HG03442 (cell line): ENCODE measurements at regions not wholly inside any gene's neighbourhood (a gene's known extent, or its start where the extent isn't known, plus 50 kb on each side); places are given as distances from the start of the nearest gene placed in this dataset.
"Not testable (repeated sequence)": the region's sequence is repeated elsewhere in the genome, so short reads cannot be mapped to it uniquely, and the experiment has no call there.

ENCODE experiments used
- ATAC-seq: cut with Tn5 transposase; IDR thresholded peaks from one replicate; pipeline ENCODE4 v1.9.1; 2021; ENCODE audit warnings: mild to moderate bottlenecking, moderate library complexity; ENCODE audit not compliant: unreplicated experiment

DNA sequence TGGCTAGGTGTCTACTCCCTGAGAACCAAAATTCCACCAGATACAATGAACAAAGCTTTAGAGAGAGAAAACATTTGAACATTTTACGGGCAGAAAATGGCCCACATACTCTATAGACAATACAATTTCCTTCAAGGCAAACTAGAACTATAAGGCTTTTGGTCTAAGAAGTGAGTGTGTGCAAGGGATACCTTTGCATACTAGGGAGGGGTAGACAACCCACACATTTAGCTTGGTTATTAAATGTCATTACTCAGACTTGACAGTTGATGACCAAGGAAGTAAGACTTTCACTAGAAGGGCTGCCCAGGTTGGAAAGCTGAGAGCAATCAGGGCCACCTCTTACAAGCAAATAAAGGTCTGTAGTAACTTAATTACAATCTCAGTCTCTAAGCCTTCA is 64.0 kb upstream of the PLEKHM1 start:
- not testable (repeated sequence) for ATAC-seq

DNA sequence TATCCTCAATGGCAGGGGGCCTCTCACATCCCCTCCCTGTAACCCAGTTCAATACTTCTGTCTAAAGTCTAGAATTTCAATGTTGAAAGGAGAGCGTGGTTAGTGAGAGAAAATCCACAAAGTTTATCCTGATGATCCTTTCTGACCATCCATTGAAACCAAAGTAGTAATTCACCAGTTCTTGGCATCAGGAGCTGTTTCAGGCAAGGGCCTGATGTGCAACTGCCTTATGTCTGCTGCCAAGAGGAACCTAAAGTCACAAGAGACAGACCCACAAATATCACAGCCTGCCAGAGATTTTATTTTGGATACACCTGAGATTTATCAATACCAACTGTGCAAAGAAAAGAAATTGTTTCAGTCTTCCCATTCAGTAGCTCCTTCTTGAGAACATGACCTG is 68.3 kb upstream of the PLEKHM1 start:
- ATAC-seq, result not testable (repeated sequence)

DNA sequence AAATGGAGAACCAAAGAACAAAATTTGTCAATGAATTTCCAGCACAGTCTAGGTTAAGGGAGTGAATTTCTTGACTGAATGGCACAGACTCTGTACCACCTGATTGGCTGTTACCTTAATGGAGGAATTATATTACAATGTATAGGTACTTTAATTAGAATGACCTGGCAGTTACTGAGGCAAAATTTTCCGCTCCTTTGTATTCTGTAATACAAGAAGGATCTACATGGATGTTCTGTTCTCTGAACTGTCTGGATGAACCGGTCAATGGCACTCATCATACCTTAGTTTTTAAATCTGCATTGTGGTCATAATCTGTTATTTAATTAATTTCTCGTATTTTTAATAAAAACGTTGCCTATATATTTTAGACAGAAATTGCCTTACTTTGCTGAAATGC is 72.3 kb upstream of the PLEKHM1 start:
- ATAC-seq, result not testable (repeated sequence)

DNA sequence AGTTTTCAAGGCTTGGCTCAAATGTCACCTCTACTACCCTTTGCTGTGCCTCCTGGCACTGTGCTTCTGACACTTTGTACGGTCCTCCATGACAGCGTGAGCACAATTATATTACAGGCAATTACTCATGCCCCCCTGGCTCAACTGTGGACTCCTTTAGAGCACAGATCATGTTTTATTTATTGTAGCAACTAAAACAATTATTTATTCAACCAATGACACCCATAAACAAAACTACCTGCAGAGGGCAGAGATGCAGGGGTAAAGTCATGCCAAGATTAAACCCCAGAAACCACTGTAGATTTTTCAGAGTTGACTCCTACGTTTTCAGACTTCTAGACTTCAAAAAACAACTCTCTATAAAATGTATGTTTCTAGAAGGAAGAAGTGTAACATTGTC is 72.8 kb upstream of the PLEKHM1 start:
- ATAC-seq, result not testable (repeated sequence)

DNA sequence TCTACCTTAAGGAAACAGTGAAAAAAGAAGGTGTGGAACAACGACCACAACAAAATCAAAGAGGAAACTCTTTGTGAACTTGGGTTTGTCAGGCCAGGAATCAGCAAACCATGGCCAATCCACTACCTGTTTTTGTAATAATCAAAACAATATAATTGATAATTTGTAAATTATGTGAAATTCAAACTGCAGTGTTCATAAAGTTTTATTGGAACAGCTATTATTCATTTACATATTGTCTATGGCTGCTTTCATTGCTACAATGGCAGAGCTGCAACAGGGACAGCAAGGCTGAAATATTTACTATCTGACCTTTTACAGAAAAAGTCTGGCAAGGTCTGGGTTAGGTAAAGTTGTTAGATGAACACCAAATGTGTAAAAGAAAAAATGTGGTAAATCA is 77.8 kb upstream of the PLEKHM1 start:
- ATAC-seq, result not testable (repeated sequence)

DNA sequence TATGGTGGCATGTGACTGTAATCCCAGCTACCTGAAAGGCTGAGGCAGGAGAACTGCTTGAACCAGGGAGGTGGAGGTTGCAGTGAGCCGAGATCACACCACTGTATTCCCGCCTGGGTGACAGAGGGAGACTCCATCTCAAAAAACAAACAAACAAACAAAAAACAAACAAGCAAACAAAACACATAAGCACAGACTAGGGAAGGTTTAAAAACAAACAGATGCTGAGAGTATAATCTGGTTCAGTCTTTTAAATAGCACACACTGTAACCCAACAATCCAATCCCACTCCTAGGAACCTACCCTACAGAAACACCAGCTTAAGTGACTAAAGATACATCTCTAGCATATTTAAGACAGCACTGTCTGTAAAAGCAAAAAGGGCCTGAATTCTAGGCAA is 82.8 kb upstream of the PLEKHM1 start:
- not testable (repeated sequence) for ATAC-seq

DNA sequence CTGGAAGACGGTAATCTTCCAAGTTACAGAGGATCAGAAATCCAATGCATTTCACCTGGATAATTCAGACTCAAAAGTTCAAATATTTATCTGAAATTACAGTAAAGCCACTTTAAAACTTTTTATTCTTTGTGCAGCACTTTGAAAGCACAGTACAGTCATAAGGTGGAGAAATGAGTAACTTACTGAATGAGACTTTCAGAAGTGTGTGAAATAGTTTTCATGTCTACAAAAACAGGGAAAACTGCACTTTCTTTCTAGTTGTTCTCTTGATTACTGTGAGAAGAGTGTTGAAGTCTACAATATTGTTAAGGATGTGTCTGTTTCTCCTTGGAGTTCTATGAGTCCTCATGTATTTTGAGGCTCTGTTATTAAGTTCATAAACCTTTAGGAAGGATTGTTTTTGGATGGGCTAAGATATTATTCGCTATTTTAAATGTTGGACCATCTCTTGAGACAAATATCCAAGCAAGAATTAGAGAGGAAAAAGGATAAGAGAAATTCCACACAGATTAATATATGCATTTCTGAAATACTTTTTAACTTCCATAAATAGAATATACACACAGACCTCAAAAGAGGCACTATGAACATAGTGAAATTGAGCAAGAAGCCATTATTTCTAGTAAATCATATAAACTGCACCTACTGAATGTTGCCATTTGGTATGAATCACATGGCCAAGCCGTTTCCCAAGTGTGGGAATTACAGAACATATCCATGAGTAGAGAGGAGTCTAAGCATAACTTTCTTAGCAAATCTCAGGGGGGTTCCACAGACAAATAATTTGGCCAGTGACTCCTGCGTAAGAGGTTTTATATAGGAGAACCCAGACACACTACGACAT is 83.6 kb upstream of the PLEKHM1 start:
- ATAC-seq, result no peak

DNA sequence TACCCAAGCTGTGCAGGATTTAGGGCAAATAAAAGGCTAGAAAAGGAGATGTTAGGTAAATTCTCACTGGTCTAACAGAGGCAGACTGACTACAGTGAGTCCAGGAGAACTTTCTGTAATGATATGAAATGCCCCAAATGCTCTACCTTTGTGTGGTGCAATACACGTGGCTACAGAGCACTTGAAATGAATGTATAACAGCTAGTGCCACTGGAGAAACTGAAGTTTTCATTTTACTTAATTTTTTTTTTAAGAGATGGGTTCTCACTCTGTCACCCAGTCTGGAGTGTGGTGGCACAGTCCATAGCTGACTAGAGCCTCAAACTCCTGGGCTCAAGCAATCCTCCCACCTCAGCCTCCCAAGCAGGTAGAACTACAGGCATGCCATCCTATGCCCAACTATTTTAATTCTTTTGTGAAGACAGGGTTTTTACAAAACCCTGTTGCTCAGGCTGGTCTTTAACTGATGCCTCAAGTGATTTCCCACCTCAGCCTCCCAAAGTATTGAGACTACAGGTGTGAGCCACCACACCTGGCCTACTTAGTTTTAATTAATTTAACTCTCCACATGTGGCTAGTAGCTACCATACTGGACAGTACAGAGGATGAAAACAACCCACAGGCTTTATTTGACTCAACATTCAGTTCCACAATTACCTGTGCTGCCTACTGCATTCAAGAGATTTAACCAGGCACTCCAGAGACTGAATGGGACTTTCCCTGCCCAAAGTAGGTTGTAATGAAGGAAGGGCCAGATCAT is 84.8 kb upstream of the PLEKHM1 start:
- ATAC-seq, result no peak

DNA sequence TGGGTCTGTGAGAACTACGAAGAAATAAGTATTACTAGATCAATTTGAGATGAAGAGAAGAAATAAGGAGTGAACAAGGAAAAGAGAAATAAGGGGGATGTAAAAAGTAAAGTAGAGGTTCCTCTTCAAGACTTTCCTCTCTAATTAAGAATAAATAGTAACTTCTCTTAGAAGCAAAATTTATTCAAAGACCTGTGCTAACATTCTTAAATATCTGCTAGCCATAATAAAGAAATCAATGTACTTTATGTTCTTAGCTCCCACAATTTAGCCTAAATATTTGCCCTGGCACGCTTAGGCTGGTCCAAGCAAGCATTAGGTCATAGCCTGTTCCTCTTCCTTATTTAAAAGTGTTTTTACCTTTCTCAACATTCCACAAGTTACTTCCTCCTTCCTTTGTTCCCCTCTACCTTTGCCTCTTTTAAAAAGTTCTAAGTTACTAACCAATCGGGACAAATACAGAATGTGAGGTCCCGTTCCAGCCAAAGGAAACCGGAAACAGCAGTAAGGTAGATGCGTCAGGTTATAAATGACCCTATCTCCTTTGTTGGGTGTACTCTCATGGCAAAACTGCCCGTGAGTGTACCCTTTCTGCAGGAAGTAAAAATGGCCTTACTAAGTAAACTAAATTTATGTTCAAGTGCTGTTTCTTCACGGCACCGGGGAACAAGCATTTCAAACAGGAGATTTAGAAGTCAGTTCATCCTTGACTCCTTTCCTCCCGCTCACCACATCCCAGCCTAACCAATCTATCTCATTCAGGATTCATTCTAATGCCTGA is 86.2 kb upstream of the PLEKHM1 start:
- ATAC-seq, result not testable (repeated sequence)

DNA sequence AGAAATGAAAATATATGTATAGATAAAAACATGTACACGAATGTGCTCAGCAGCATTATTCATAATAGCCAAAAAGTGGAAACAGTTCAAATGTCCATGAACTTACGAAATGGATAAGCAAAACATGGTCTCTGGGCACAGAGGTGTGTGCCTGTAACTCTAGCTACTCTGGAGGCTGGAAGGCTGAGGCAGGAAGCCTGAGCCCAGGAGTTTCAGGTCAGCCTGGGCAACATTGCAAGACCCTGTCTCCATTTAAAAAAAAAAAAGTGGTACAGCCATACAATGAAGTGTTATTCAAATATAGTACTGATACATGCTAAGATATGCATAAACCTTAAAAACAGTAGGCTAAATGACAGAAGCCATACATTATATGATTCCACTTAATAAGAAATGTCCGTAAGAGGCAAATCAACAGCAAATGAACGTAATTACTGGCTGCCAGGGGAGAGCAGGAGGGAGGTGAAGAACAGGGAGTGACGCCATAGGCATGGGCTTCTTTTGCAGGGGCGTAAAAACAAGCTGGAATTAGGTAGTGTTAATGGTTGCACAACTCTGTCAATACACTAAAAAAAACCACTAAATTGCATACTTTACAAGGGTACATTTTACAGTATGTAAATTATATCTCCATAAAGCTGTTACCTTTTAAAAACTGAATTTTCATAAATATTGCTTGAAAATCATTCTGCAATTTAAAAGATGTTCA is 87.2 kb upstream of the PLEKHM1 start:
- ATAC-seq, result no peak

DNA sequence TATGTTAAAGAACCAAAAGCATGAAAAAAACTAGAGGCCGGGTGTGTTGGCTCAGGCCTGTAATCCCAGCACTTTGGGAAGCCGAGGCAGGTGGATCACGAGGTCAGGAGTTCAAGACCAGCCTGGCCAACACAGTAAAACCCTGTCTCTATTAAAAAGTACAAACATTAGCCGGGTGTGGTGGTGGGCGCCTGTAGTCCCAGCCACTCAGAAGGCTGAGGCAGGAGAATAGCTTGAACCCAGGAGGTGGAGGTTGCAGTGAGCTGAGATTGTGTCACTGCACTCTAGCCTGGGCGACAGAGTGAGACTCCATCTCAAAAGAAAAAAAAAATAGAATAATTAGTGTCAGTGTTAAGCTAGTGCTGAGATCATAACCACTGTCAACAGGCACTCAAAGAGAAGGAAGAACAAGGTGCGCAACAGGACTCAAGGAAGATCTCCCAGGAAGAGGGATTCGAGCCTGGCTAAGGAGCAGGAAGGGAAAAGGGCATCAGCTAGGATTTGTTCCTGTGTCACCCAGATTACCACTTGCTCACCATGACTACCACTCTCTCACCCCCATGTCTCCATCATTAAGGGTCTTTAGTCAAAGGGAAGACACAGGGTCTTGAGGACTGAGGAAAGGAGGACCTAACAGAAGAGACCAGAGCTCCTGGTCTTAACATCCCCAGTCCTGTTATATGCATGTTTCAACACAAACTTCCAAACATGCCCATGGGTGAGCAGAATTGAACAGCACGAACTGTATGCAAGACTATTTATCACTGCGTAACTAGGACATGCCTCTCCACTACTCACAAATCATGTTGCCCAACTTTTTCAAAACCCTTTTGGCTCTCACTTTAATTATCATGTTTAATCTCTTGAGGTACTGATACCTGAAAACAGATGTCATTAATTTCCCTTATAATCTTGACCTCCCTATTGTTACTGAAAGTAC is 88.3 kb upstream of the PLEKHM1 start:
- no peak for ATAC-seq

DNA sequence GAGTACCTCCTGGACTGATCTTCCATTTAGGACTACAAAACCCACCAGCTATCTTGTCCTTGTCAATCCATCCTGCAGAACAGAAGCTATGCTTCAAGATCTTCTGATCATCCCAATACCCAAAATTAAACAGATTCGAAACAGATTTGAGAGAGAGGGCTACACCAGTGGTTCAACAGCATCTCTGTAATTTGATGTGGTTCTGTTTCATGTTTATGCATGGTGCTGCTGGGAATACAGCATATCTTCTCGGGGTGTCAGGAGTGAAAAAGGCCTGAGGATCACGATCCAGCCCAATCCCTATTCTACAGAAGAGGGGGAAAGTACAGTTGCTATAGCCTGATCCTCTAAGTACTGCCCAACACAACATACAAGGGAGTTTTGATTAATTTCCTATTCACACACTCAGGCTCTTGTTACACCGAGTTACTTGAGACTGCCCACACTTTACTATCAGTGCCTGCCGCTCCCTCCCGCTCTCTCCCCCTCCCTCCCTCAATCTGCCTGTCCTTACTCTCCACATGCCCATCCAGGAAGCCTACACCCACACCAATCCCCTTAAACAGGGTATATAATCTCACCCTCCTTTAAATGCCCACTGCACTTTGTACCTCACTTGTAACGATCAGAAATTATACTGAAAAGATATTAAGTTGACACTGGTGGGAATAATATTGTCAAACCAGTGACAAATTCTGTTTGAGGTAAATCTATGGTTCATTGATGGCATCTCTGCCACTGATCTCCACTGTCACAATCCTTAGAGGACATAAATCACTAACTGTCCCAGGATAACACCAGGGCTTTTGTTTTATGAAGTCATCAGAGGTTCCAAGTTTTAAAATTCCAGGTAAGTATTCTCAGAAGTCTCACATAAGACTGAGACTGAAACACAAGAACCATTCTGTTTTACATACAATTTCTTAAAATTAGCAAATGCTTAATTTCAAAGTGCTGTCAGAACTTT is 89.3 kb upstream of the PLEKHM1 start:
- ATAC-seq, result no peak

DNA sequence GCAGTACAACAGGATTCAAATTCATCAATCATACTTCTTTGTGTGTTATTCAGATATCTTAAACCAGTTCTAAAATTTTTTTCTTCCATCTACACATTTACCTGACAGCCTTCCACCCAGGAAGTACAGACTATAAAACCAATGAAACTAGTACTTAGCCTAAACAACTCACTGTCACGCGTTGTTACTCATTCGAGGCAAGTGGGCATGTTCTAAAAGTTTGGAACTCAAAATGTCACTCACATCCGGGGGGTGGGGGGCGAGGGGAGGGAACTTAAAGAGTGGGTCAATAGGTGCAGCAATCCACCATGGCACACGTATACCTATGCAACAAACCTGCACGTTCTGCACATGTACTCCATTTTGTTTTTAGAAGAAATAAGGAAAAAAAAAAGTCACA is 90.4 kb upstream of the PLEKHM1 start:
- ATAC-seq, result no peak

DNA sequence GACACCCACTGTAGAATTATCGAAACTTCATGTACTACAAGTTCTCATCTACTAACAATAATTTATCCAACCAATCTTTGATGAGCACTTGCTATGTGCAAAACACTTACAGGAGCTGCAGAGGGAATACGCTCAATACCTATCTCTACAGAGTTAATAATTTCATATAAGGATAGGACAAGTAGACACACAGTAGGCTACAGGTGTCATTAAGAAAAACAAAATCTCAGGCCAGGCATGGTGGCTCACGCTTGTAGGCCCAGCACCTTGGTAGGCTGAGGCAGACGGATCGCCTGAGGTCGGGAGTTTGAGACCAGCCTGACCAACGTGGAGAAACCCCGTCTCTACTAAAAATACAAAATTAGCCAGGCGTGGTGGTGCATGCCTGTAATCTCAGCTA is 91.3 kb upstream of the PLEKHM1 start:
- no peak for ATAC-seq

DNA sequence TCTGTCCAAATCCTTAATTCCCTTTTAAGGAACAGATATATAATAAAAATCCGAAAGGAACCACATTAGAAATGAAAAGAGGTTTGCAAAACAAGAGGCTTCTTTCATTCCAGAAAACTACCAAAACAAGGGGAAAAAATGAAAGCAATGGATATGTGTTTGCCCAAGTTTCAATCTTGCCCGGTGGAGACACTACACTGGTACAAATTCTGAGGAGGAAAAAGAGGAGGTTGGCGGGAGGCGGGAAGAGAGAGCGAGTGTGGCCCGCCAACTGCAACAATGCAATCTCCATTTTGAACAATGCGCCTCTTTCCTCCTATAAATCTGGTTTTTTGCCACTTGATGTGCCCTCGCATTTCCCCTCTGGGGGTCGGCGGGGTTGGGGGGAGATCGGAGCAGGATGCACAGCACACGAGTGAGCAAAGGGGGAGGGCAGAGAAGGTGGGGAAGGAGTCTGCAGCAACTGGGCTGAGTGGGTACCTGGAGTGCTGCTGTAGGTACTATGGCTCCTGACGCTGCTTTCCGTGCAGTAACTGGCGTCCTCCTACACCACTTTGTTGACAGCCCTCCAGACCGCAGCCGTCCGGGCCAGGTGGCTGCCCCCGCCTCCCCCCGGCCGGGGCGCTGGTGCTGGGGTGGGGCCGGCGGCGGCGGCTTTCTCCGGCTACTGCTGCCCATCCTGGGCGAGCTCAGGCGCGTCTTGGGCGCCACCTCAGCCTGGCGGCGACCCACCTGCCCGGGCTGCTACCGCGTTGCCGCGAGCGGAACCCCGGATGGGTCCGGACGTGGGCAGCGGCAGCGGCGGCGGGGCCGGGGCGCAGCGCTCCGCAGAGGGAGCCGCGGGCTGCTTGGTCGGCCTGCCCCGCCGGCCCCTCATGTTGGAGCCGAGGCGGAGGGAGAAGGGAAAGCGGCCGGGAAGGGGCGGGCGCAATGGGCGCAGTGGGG is 93.8 kb upstream of the PLEKHM1 start:
- ATAC-seq, result peak; percentile 51

DNA sequence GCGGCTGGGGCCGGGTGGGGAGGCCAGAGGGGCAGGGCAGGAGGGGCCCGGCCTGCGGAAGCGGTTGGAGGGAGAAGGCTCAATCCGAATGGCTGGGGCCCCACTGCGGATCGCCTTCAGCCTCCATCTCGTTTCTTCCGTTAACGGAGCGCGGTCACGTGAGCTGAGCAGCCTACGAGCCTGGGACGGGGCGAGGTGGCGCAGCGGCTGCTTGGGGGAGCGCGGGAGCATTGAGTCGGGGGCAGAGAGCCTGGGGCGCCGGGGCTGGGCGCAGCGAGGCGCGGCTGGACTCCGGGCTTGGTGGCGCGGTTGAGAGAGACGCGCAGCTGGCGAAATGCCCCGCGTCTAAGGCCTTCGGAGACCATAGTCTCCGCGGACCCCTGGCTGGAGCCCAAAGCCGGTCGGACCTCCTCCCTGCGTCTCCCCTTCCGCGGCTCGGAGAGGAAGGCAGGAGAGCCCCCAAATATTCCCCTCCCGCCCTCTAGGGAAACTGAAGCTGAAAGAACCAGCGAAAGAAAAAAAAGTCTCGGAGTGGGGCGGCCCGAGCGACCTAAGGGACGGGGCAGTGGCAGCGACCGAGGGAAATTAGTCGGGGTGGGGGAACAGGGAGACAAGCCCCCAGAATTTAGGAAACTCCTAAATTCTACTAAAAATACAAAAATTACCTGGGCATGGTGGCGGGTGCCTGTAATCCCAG is 94.7 kb upstream of the PLEKHM1 start:
- peak; percentile 56 for ATAC-seq
